ENCODE measurements at regions not wholly inside any gene's neighbourhood (a gene's known extent, or its start where the extent isn't known, plus 50 kb on each side); places are given as distances from the start of the nearest gene placed in this dataset. TPM values are rescaled to one million over a fixed set of nuclear protein-coding genes. Genes with fewer than 3 reads are reported as not detected.

DNA sequence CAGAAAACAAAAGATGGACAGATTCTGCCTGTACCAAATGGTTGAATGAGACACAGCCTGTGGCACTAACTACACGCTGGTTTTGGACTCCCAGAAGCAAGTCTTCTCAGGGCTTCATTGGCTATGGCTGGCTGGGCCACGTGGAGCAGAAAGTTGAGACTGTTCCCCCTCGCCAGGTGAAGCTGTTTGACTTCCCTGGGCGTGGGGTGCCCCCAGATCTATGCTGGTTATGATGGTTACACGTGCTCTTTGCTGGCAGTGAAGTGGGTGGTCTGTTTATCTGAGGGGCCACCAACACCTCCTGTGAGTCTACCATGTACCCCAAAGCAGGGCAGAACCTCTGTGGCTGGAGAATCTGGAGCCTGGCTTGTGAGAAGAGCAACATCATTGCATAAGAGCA, 60.3 kb upstream of the EPHA6 start:
- DNase-seq (ENCODE audit: low read depth): no peak
- POLR2A ChIA-PET: no interaction called here
- TF ChIP-seq CTCF (IDR thresholded peaks at IDR 0.05; ENCODE audit: insufficient read depth, low read depth, low read length): no peak
- Histone ChIP-seq H3K4me3 (ENCODE audit: low read depth, low read length) (no peak overlapping the region), H3K27me3 (ENCODE audit: control insufficient read depth, insufficient read depth, low read length) (no peaks in the 10 kb centered on the region), H3K36me3 (ENCODE audit: control insufficient read depth, insufficient read depth, low read length) (no peaks in the 10 kb centered on the region)
- CTCF ChIA-PET: interaction anchor here (1.1 kb wide), 1 partner anchor 16 kb away, joined by 3 read pairs; no protein-coding TSS in a partner anchor

GRCh38 chr3:96755519-96755918, 58.9 kb upstream of the EPHA6 start:
- CTCF ChIA-PET: no interaction called here
- Histone ChIP-seq H3K36me3 (ENCODE audit: control insufficient read depth, insufficient read depth, low read length) (no peaks in the 10 kb centered on the region), H3K4me3 (ENCODE audit: low read depth, low read length) (no peak overlapping the region), H3K27me3 (ENCODE audit: control insufficient read depth, insufficient read depth, low read length) (no peaks in the 10 kb centered on the region)
- TF ChIP-seq CTCF (IDR thresholded peaks at IDR 0.05; ENCODE audit: insufficient read depth, low read depth, low read length): no peak
- POLR2A ChIA-PET: no interaction called here
- DNase-seq (ENCODE audit: low read depth): no peak

GRCh38 chr3:96756516-96756915, 57.9 kb upstream of the EPHA6 start:
- no peak for TF ChIP-seq CTCF (IDR thresholded peaks at IDR 0.05; ENCODE audit: insufficient read depth, low read depth, low read length)
- CTCF ChIA-PET: no interaction called here
- Histone ChIP-seq H3K36me3 (ENCODE audit: control insufficient read depth, insufficient read depth, low read length) (no peaks in the 10 kb centered on the region), H3K4me3 (ENCODE audit: low read depth, low read length) (no peak overlapping the region), H3K27me3 (ENCODE audit: control insufficient read depth, insufficient read depth, low read length) (no peaks in the 10 kb centered on the region)
- DNase-seq (ENCODE audit: low read depth): no peak
- POLR2A ChIA-PET: no interaction called here

DNA sequence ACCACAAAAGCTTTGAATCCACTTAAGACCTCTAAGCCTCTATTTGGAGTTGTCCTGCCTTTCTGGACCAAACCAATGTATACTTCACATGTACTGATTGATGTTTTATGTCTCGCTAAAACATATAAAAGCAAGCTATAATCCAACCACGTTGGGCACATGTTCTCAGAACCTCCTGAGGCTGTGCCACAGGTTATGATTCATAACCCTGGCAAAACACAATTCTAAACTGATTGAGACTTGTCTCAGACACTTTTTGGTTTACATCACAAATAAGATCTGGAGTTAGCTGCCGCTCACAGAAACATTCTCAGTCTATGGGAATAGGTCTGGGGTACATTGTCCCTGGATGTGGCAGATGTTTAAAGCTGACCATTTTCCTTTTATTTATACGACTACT, 53.4 kb upstream of the EPHA6 start:
- no peak overlapping the region for H3K4me3 ChIP-seq (ENCODE audit: low read depth, low read length)
- no peaks in the 10 kb centered on the region for H3K36me3 ChIP-seq (ENCODE audit: control insufficient read depth, insufficient read depth, low read length)
- no peak for TF ChIP-seq CTCF (IDR thresholded peaks at IDR 0.05; ENCODE audit: insufficient read depth, low read depth, low read length)
- no peak for DNase-seq (ENCODE audit: low read depth)
- no peaks in the 10 kb centered on the region for H3K27me3 ChIP-seq (ENCODE audit: control insufficient read depth, insufficient read depth, low read length)
- ChIA-PET CTCF (no interaction called here), POLR2A (no interaction called here)

Small RNAs in the stretch of these regions (small RNA-seq; reads per million reads assigned to genes)
- gene MIR8060 (ENCODE audit: insufficient read length, low read depth, low replicate concordance): not detected
- not detected for gene RNU6-1094P (ENCODE audit: insufficient read length, low read depth, low replicate concordance)
